Epidermal melanocyte (primary cell): ENCODE measurements at regions not wholly inside any gene's neighbourhood (a gene's known extent, or its start where the extent isn't known, plus 50 kb on each side); places are given as distances from the start of the nearest gene placed in this dataset.

Source experiments
- DNase-seq: peaks from one replicate; pipeline ENCODE4 v3.0.0; 2011; ENCODE audit warnings: low spot score; ENCODE audit not compliant: insufficient read length

DNA sequence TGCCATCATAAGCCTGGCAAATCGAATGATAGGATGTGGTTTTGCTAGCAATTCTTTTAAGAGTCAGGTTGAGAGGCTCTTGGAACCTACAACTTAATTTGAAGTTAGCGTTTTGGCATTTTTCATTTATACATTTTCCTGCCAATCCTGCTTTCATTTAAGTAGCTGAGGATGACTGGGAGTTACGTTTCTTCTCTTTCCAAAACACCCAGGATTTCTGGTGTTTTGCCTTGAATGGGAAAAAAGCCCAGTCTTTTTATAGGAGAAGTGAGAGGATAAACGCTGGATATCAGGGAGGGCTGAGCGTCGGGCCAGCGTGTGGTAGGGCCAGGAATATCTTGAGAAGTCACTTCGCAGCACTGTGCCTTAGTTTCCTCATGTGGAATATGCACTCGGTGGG lies 174.2 kb upstream of the HAND2 start:
- DNase-seq, result no peak

DNA sequence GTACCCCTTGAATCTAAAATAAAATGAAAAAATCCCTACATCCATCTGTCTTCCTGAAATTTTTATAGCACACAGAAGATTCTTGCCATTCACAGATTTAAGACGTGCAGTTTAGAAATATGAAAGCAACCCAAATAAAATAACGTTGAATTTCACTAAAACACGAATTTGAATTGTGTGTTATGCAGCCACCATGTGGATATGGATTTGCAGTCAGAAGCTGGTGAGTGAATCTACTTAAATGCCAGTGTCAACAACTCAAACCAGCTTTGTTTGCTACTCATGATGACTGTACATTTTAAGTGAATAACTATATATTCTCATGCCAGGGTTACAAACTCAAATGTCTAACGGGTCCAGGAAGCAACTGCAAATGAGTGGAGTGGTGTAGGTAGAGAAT lies 173.0 kb upstream of the HAND2 start:
- no peak for DNase-seq

- no peak for DNase-seq
Observed at GRCh38 chr4:173700650-173701049, 170.6 kb upstream of the HAND2 start.

DNA sequence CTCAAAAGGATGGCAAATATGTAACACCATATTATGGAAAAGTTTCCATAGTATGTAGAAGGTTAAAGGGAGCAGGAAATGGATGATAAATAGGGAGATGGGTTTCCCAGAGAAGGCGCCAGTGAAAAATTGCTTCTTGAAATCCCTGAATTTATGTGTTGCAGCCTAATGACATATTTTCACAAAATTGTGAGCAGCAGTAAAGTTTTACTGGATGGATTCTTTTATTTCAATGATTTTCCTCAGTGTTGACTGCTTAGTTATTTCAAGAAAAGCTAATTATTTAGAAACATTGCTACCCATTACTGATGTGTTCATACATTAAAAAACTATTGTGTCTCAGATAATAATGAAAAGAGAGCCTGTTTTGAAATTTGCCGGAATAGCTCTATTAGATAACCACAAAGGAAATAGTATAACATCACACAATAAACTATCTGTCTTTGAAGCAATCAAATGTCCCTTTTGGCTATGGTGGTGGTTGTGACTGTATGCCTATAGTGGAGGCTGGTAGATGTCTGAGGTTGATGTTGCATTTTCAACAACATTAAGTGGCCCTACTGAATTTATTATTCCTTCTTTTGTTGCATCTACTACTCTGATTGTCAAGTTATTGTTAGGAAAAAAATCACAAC lies 169.9 kb upstream of the HAND2 start:
- no peak for DNase-seq

GRCh38 chr4:173698557-173699262 lies 168.7 kb upstream of the HAND2 start:
- DNase-seq, result no peak

- no peak for DNase-seq
Observed at GRCh38 chr4:173697840-173698239, 167.8 kb upstream of the HAND2 start.

DNA sequence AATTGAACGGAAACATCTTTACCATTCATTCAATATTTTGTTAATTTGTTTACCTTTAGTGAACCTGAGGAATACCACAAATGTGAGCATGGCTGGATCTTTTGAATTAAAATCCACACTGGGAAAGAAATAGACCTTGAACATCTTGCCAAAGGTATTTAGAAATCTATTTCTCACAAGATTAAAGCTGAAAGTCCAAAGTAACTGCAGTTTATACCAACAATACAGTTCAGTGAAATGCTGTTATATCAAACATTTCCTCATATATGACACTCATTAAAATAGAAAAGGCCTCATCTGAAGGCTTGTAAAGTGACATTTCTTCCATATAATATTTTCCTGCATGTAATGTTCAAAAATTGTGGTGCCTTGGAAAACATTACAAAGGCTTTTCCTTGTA lies 166.5 kb upstream of the HAND2 start:
- DNase-seq, result no peak

DNA sequence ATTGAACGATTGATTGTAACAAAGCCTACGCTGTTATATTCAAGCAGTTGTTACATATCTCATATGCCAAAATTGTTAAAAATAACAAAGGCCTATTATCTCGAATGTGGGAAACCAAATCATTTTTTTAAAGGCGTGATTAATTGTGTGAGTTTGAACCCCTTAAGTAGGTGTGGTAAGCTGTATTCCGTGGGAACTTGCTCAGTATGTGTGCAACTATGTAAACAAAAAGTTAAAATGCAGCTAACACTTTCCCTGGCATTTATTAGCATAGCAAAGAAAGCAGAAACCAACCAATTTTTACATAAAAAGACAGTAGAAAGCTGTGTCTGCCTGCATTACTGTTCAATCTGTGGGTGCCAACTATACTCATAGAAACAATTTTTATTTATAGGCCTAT lies 166.0 kb upstream of the HAND2 start:
- DNase-seq, result no peak

GRCh38 chr4:173685831-173686210 lies 155.8 kb upstream of the HAND2 start:
- DNase-seq, result no peak

DNA sequence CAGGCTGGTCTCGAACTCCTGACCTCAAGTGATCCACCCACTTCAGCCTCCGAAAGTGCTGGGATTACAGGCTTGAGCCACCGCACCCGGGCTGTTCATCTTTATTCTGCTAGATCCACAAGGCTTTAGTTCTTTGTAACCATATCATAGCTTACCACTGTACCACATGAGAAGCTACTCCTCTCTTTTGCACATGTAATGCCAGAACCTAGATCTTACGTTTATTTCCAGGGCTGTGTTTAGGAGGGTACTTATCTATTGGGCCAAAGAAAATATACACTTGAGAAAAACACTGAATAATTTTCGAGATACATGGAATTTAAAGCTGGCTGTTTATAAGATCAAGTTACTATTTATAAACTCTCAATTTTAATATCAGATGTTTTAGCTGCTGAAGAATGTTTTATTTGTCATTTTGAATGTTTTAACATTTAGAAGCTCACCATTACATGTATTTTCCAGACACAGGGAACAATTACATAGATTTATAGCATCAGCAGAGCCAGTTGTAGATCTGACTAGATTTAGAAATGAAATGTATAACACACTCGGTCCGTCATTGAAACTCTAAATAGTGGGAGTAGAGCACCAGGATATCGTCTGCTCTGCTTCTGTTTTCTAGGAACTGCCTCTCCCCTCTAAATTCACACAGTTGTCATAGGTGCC lies 155.3 kb upstream of the HAND2 start:
- no peak for DNase-seq

- no peak for DNase-seq
Observed at GRCh38 chr4:173684223-173684622, 154.2 kb upstream of the HAND2 start.

DNA sequence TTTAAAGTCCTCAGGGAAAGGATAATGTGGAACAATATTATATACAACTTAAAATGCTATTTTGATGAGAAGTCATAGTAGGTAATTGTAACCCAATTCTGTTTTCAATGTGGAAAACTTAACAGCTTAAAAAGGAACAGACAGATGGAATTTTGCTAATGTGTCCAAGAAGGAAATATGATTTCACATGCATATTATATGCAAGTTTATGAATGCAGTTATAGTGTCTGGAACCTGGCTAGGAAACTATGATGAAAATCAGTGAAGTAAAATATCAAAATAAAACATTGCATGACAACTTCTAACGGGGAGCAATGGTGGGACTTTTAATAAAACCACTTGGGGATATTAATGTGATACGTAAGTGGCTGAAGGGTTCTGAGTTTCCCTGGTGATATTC lies 152.6 kb upstream of the HAND2 start:
- DNase-seq, result no peak

- DNase-seq, result no peak
Observed at GRCh38 chr4:173680278-173680677, 150.2 kb upstream of the HAND2 start.

- DNase-seq, result no peak
Observed at GRCh38 chr4:173675446-173675845, 145.4 kb upstream of the HAND2 start.

GRCh38 chr4:173669460-173670179 lies 139.6 kb upstream of the HAND2 start:
- DNase-seq, result no peak

GRCh38 chr4:173661001-173661400 lies 131.0 kb upstream of the HAND2 start:
- no peak for DNase-seq

GRCh38 chr4:173656898-173657297 lies 126.9 kb upstream of the HAND2 start:
- DNase-seq, result no peak

DNA sequence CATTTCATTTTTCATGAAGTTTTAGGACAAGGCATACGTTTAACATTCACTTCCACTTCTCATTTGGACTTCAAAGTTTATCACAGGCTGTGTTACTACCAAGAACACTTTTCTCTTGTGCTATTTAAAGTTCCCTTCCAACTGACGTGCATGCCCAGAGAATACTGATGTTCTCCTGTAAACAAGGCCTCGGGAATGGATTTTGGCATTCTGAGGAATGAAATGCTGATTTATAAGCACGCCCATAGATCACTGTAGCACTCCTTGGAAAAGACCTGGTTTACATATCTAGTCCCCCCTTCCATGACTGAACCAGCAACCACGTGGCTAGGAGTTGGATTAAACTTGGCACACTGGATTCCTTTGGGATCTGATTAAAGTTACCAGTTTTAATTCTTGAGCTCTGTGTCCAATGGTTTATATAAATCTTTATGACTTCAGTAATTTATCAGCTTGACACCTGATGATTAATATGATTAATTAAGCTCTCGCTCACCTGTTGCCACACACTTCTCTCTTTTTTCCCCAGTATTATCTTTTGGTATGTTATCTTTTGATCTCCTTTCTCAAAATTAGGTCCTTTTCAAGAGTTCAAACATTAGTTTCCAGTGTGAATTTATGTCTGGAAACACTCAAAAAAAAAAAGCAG lies 122.4 kb upstream of the HAND2 start:
- DNase-seq, result no peak

GRCh38 chr4:173651651-173652282 lies 121.7 kb upstream of the HAND2 start:
- no peak for DNase-seq

- no peak for DNase-seq
Observed at GRCh38 chr4:173647902-173648301, 117.9 kb upstream of the HAND2 start.

DNA sequence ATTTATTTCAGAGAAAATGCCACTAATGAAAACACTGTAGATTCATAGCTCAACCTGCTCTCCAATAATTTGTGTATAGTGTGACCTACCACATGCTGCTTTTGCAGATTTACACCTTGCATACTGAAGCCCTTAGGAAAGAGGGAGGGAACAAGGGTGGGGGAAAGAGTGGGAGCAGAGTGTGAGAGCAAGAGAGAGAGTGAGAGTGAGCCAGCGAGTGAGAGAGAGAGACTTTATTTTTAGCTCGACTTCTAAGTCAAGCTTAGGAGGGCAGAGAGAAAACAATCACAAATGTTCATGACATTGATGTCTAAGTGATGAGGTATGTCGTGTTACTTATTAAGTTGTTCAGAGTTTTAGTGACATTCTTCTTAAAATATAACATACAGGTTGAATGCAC lies 112.5 kb upstream of the HAND2 start:
- no peak for DNase-seq
